GM12892 (cell line): ENCODE measurements at regions not wholly inside any gene's neighbourhood (a gene's known extent, or its start where the extent isn't known, plus 50 kb on each side); places are given as distances from the start of the nearest gene placed in this dataset.

Experiments used
- POLR2A ChIP-seq: IDR thresholded peaks from 2 replicates; pipeline ENCODE4 v1.6.1; 2011; ENCODE audit warnings: low read depth, low read length, control low read depth
- POLR2AphosphoS5 ChIP-seq: IDR thresholded peaks from 2 replicates; pipeline ENCODE4 v1.6.1; 2011; ENCODE audit warnings: low read depth, low read length, control low read depth
- TAF1 ChIP-seq: IDR thresholded peaks from 2 replicates; pipeline ENCODE4 v1.6.1; 2011; ENCODE audit warnings: low read depth, mild to moderate bottlenecking, control low read depth, low read length, borderline replicate concordance

DNA sequence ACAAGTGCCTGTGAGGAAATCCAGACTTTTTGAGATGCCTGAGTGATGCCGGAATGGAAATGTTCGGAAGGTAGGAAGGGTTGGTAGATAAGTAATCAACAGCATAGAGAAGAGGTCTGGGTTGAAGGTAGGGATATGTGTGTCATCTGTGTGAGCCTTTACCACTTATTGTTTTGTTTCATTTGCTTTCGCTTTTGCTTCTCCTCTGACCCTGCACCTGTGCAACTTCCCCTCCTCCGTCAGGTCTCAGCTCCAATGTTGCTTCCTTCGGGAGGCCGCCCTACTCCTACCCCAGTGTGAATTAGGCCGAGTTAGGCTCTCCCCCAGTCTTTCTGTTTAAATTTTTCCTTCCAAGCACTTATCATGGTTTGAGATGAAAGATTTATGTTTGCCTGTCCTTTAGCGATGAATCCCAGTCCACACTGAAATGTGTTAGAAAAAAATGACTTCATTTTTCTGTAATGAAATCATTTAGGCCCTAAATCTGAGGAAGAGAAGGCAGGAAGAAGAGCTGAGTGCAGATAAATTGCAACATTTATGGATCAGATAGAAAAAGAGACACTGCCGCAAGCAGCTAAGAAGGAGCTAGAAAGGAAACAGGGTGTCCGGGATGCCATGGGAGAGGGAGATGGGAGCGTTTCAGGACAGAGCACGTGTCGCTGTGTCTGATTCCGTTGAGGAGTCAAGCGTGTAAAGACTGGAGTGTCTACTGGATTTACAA, 139.6 kb upstream of the PELI1 start:
- TF ChIP-seq POLR2A (no peak), TAF1 (no peak), POLR2AphosphoS5 (no peak)
